Activated CD8-positive, alpha-beta T cell treated with anti-CD3 and anti-CD28 coated beads for 36 hours (primary cell): ENCODE measurements at regions not wholly inside any gene's neighbourhood (a gene's known extent, or its start where the extent isn't known, plus 50 kb on each side); places are given as distances from the start of the nearest gene placed in this dataset.
A peak's percentile ranks its signal among the peaks of the same experiment; 100 is the strongest.

Source experiments
- ATAC-seq: fragments of 200-7000 bp; cut with Tn5 transposase; one replicate; pipeline ENCODE4 v1.10.0; 2021; ENCODE audit warnings: mild to moderate bottlenecking, moderate library complexity
- CTCF ChIA-PET: fragments of 350-600 bp; sonication (Branson Sonifier 250); formaldehyde crosslinking; loops from one replicate; lab custom pipeline; 2021; ENCODE audit warnings: antibody characterized with exemption; lab: Charles Lee
- POLR2A ChIA-PET: fragments of 350-600 bp; sonication (Branson Sonifier 250); formaldehyde crosslinking; loops from one replicate; lab custom pipeline; 2021; ENCODE audit warnings: antibody characterized with exemption; lab: Charles Lee
- DNase-seq: peaks from one replicate; pipeline ENCODE4 v3.0.0-alpha.2; 2020
- H3K27ac Mint-ChIP-seq: one replicate; pipeline ENCODE4 v1.8.0; 2021; ENCODE audit warnings: mild to moderate bottlenecking, mixed read lengths
- H3K27me3 Mint-ChIP-seq: one replicate; pipeline ENCODE4 v1.8.0; 2021; ENCODE audit warnings: mixed read lengths
- H3K36me3 Mint-ChIP-seq: one replicate; pipeline ENCODE4 v1.8.0; 2021; ENCODE audit warnings: low read depth, mixed read lengths
- H3K4me1 Mint-ChIP-seq: one replicate; pipeline ENCODE4 v1.8.0; 2021; ENCODE audit warnings: low read depth, mixed read lengths
- H3K4me3 Mint-ChIP-seq: one replicate; pipeline ENCODE4 v1.8.0; 2021; ENCODE audit warnings: mild to moderate bottlenecking, moderate library complexity, mixed read lengths
- H3K9me3 Mint-ChIP-seq: one replicate; pipeline ENCODE4 v1.8.0; 2021; ENCODE audit warnings: mixed read lengths
- CTCF ChIP-seq: fragments of 200-600 bp; IDR thresholded peaks from one replicate; pipeline ENCODE4 v1.8.0; 2022; ENCODE audit warnings: antibody characterized with exemption, mild to moderate bottlenecking
- intact Hi-C: fragments of 100-400 bp; cut with micrococcal nuclease; formaldehyde crosslinking; loops from one replicate; pipeline ENCODE4 v1.10.0; 2022

- H3K36me3 Mint-ChIP-seq = no peaks in the 10 kb centered on the region
- CTCF ChIA-PET = no interaction called here
- H3K4me1 Mint-ChIP-seq = no peaks in the 10 kb centered on the region
- H3K27me3 Mint-ChIP-seq = no peaks in the 10 kb centered on the region
- H3K27ac Mint-ChIP-seq = no peak overlapping the region
- intact Hi-C loops = loop anchor here (5.0 kb wide), 1 partner anchor 1011 kb away; no protein-coding TSS in a partner anchor
- ATAC-seq (no peak), DNase-seq (peak; percentile 48)
- H3K9me3 Mint-ChIP-seq = peaks cover 15% of the 10 kb centered on the region
- peak; percentile 53 for TF ChIP-seq CTCF
- no peak overlapping the region for H3K4me3 Mint-ChIP-seq
- POLR2A ChIA-PET = no interaction called here
Observed at GRCh38 chr1:105793536-105794146, 1262.8 kb upstream of the PRMT6 start.

GRCh38 chr1:105795741-105796140 is 1260.7 kb upstream of the PRMT6 start:
- Mint-ChIP-seq H3K4me3 (no peak overlapping the region), H3K4me1 (no peaks in the 10 kb centered on the region), H3K36me3 (no peaks in the 10 kb centered on the region), H3K27ac (no peak overlapping the region), H3K9me3 (peaks cover 15% of the 10 kb centered on the region), H3K27me3 (no peaks in the 10 kb centered on the region)
- ATAC-seq (no peak), DNase-seq (no peak)
- TF ChIP-seq CTCF = no peak
- intact Hi-C loops = no loop called here
- POLR2A ChIA-PET = no interaction called here
- CTCF ChIA-PET = no interaction called here

GRCh38 chr1:105830571-105831146 is 1225.8 kb upstream of the PRMT6 start:
- intact Hi-C loops = no loop called here
- ATAC-seq = no peak
- TF ChIP-seq CTCF = no peak
- Mint-ChIP-seq H3K27ac (no peak overlapping the region), H3K4me3 (no peak overlapping the region), H3K36me3 (no peaks in the 10 kb centered on the region), H3K4me1 (no peaks in the 10 kb centered on the region), H3K27me3 (no peaks in the 10 kb centered on the region), H3K9me3 (peaks cover 11% of the 10 kb centered on the region)
- POLR2A ChIA-PET = no interaction called here
- CTCF ChIA-PET = no interaction called here
- no peak for DNase-seq

- intact Hi-C loops = no loop called here
- no peak for ATAC-seq
- Mint-ChIP-seq H3K27me3 (no peaks in the 10 kb centered on the region), H3K4me3 (no peak overlapping the region), H3K4me1 (no peaks in the 10 kb centered on the region), H3K27ac (no peak overlapping the region), H3K9me3 (peaks cover 20% of the 10 kb centered on the region), H3K36me3 (no peaks in the 10 kb centered on the region)
- TF ChIP-seq CTCF = no peak
- CTCF ChIA-PET = no interaction called here
- POLR2A ChIA-PET = no interaction called here
- DNase-seq = no peak
Observed at GRCh38 chr1:105838071-105838470, 1218.4 kb upstream of the PRMT6 start.

- TF ChIP-seq CTCF = no peak
- H3K36me3 Mint-ChIP-seq = no peaks in the 10 kb centered on the region
- intact Hi-C loops = no loop called here
- ATAC-seq (no peak), DNase-seq (no peak)
- no peak overlapping the region for H3K4me3 Mint-ChIP-seq
- POLR2A ChIA-PET = no interaction called here
- no peak overlapping the region for H3K27ac Mint-ChIP-seq
- no peaks in the 10 kb centered on the region for H3K4me1 Mint-ChIP-seq
- peaks cover 9% of the 10 kb centered on the region for H3K9me3 Mint-ChIP-seq
- CTCF ChIA-PET = no interaction called here
- no peaks in the 10 kb centered on the region for H3K27me3 Mint-ChIP-seq
Observed at GRCh38 chr1:105865546-105865945, 1190.9 kb upstream of the PRMT6 start.
